ENCODE measurements at regions not wholly inside any gene's neighbourhood (a gene's known extent, or its start where the extent isn't known, plus 50 kb on each side); places are given as distances from the start of the nearest gene placed in this dataset.

- no peak for DNase-seq
- H3K27me3 ChIP-seq (ENCODE audit: insufficient read depth, low read depth, severe bottlenecking): no peaks in the 10 kb centered on the region
- no peaks in the 10 kb centered on the region for H3K36me3 ChIP-seq
- H3K9me3 ChIP-seq (ENCODE audit: severe bottlenecking): no peaks in the 10 kb centered on the region
- H3K4me3 ChIP-seq (ENCODE audit: low read depth, low read length): no peak overlapping the region
- no peak for TF ChIP-seq CTCF (IDR thresholded peaks at IDR 0.05; ENCODE audit: low read depth, low read length)
- H3K27ac ChIP-seq: no peak overlapping the region
Measured at GRCh38 chr6:11486959-11487358, 50.6 kb upstream of the TMEM170B start.

GRCh38 chr6:11486486-11486885 is 51.1 kb upstream of the TMEM170B start:
- no peak overlapping the region for H3K4me3 ChIP-seq (ENCODE audit: low read depth, low read length)
- no peak for TF ChIP-seq CTCF (IDR thresholded peaks at IDR 0.05; ENCODE audit: low read depth, low read length)
- H3K27me3 ChIP-seq (ENCODE audit: insufficient read depth, low read depth, severe bottlenecking): no peaks in the 10 kb centered on the region
- no peak for DNase-seq
- H3K9me3 ChIP-seq (ENCODE audit: severe bottlenecking): no peaks in the 10 kb centered on the region
- H3K36me3 ChIP-seq: no peaks in the 10 kb centered on the region
- no peak overlapping the region for H3K27ac ChIP-seq

GRCh38 chr6:11486051-11486450 is 51.5 kb upstream of the TMEM170B start:
- no peak overlapping the region for H3K27ac ChIP-seq
- no peaks in the 10 kb centered on the region for H3K36me3 ChIP-seq
- no peak for TF ChIP-seq CTCF (IDR thresholded peaks at IDR 0.05; ENCODE audit: low read depth, low read length)

GRCh38 chr6:11485271-11485670 is 52.3 kb upstream of the TMEM170B start:
- no peaks in the 10 kb centered on the region for H3K9me3 ChIP-seq (ENCODE audit: severe bottlenecking)
- no peak for DNase-seq
- no peaks in the 10 kb centered on the region for H3K27me3 ChIP-seq (ENCODE audit: insufficient read depth, low read depth, severe bottlenecking)
- no peak for TF ChIP-seq CTCF (IDR thresholded peaks at IDR 0.05; ENCODE audit: low read depth, low read length)
- H3K27ac ChIP-seq: no peak overlapping the region
- H3K36me3 ChIP-seq: no peaks in the 10 kb centered on the region
- H3K4me3 ChIP-seq (ENCODE audit: low read depth, low read length): no peak overlapping the region

More at GRCh38 chr6:11486051-11486450, 51.5 kb upstream of the TMEM170B start:
- H3K4me3 ChIP-seq (ENCODE audit: low read depth, low read length): no peak overlapping the region
- H3K9me3 ChIP-seq (ENCODE audit: severe bottlenecking): no peaks in the 10 kb centered on the region
- no peaks in the 10 kb centered on the region for H3K27me3 ChIP-seq (ENCODE audit: insufficient read depth, low read depth, severe bottlenecking)
- DNase-seq: no peak

GRCh38 chr6:11484441-11484840 is 53.1 kb upstream of the TMEM170B start:
- no peak for TF ChIP-seq CTCF (IDR thresholded peaks at IDR 0.05; ENCODE audit: low read depth, low read length)
- no peak overlapping the region for H3K27ac ChIP-seq
- H3K9me3 ChIP-seq (ENCODE audit: severe bottlenecking): no peaks in the 10 kb centered on the region
- no peak overlapping the region for H3K4me3 ChIP-seq (ENCODE audit: low read depth, low read length)
- no peaks in the 10 kb centered on the region for H3K36me3 ChIP-seq
- no peak for DNase-seq
- H3K27me3 ChIP-seq (ENCODE audit: insufficient read depth, low read depth, severe bottlenecking): no peaks in the 10 kb centered on the region

- H3K4me3 ChIP-seq (ENCODE audit: low read depth, low read length): no peak overlapping the region
- H3K27ac ChIP-seq: no peak overlapping the region
- H3K36me3 ChIP-seq: no peaks in the 10 kb centered on the region
- DNase-seq: no peak
- no peaks in the 10 kb centered on the region for H3K27me3 ChIP-seq (ENCODE audit: insufficient read depth, low read depth, severe bottlenecking)
- TF ChIP-seq CTCF (IDR thresholded peaks at IDR 0.05; ENCODE audit: low read depth, low read length): no peak
- peaks cover 2% of the 10 kb centered on the region for H3K9me3 ChIP-seq (ENCODE audit: severe bottlenecking)
Measured at GRCh38 chr6:11482616-11483015, 54.9 kb upstream of the TMEM170B start.
